GM12864 (cell line): ENCODE measurements at regions not wholly inside any gene's neighbourhood (a gene's known extent, or its start where the extent isn't known, plus 50 kb on each side); places are given as distances from the start of the nearest gene placed in this dataset.

Experiments
- DNase-seq: peaks from one replicate; pipeline ENCODE4 v3.0.0-alpha.2; 2011; ENCODE audit warnings: low read depth
- H3K4me3 ChIP-seq: 2 replicates; pipeline ENCODE4 v1.5.1; 2011; ENCODE audit warnings: mild to moderate bottlenecking, low read depth, low read length, control low read depth
- CTCF ChIP-seq: IDR thresholded peaks from 2 replicates; pipeline ENCODE4 v1.5.1; 2011; ENCODE audit warnings: low read depth, mild to moderate bottlenecking, moderate library complexity, low read length, control low read depth, inconsistent platforms; ENCODE audit errors: missing control alignments

DNA sequence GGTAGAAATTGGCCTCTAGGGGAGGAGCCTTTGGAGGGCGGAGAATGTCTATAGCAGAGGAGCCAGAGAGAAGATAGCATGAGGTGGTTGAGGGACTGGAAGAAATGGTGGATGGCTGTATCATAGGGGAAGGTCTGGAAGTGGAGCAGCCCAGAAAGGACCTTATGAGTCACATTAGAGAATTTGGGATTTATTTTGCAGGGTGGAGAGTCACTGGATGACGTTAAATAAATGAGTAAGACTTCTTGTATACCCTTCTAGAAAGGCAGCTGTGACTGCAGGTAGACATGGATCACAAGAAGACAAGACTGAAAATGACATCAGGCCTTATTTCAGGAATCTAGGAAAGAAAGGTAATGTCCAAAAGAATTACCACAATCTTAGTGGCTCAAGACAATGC is 208.2 kb upstream of the TMTC1 start:
- DNase-seq, result no peak
- no peak for TF ChIP-seq CTCF
- H3K4me3 ChIP-seq, result no peak overlapping the region

DNA sequence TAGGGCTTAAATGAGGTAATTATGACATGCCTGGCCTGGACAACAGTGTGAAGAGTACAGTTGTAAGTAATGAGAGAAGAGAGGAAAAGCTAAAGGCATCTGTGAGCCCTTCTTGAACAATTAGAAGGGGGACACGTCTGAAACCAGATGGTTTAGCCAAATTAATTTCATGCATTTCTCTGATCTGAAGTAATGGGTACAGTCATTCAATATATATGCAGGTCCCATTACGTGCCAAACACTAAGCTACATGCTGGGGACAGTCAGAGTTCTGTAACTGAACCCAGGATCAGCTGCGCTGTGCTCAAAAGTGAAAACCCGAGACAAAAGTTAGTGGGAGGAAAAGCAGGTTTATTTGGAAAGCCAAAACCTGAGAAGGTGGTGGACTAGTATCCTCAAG is 207.2 kb upstream of the TMTC1 start:
- no peak overlapping the region for H3K4me3 ChIP-seq
- TF ChIP-seq CTCF, result no peak
- no peak for DNase-seq

GRCh38 chr12:29983851-29984250 is 200.1 kb upstream of the TMTC1 start:
- no peak overlapping the region for H3K4me3 ChIP-seq
- no peak for DNase-seq
- TF ChIP-seq CTCF, result no peak

DNA sequence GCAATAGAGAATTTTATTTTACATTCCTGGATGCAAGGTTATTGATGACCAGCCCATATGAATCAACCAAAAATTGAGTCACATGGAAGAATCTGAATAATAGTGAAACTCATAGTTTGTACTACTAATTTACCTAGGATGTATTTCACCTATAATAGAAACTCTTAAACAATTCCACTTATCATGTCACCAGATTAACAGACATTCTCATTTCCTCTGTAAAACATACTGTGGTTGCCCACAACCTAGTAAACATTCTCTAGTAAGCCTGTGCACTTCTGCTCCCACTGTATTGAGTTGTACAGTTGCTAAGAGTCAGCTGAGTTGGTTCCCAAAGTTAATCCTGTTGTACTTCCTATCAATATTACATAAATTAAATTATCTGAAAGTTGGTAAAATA is 196.6 kb upstream of the TMTC1 start:
- no peak for DNase-seq
- no peak for TF ChIP-seq CTCF
- H3K4me3 ChIP-seq, result no peak overlapping the region

GRCh38 chr12:29971446-29971845 is 187.7 kb upstream of the TMTC1 start:
- no peak for TF ChIP-seq CTCF
- no peak overlapping the region for H3K4me3 ChIP-seq
- DNase-seq, result no peak

DNA sequence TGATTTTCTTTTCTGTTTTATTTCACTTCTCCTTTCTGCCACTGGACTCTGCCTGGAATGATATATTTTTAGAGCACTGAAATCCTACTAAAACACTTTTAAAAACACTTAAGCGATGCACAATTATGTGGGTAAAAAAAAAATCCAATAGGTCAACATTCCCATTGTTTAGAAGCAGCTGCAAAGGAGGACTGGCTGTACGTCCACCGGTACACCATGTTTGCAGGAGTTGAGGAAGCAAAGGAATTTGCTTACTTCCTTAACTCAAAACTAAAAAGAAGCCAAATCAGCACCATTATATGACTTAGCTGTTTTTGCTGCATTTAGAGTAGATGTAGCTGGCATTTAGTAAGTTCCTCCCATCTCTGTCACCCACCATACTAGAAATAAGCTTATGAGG is 186.8 kb upstream of the TMTC1 start:
- DNase-seq, result no peak
- no peak for TF ChIP-seq CTCF
- no peak overlapping the region for H3K4me3 ChIP-seq

- TF ChIP-seq CTCF, result no peak
- no peak overlapping the region for H3K4me3 ChIP-seq
- DNase-seq, result no peak
These were observed 178.7 kb upstream of the TMTC1 start for GRCh38 chr12:29962276-29963035.
